Caco-2 (cell line): ENCODE measurements at regions not wholly inside any gene's neighbourhood (a gene's known extent, or its start where the extent isn't known, plus 50 kb on each side); places are given as distances from the start of the nearest gene placed in this dataset.
"Not testable (repeated sequence)": the region's sequence is repeated elsewhere in the genome, so short reads cannot be mapped to it uniquely, and the experiment has no call there.

Source experiments
- BruUV-seq: library from RNA; stranded (reverse); fragments of 400-500 nt; replicated peaks from 2 replicates; lab custom pipeline; 2021; lab: Mats Ljungman, UMichigan
- CTCF ChIA-PET: fragments of 300-600 bp; sonication (Branson Sonifier 250); formaldehyde crosslinking; loops from one replicate; lab custom pipeline; 2022; ENCODE audit warnings: antibody characterized with exemption; lab: Charles Lee
- POLR2A ChIA-PET: fragments of 300-600 bp; sonication (Branson Sonifier 250); formaldehyde crosslinking; loops from one replicate; lab custom pipeline; 2022; ENCODE audit warnings: antibody characterized with exemption; lab: Charles Lee
- DNase-seq, 2 experiments: peaks; one replicate each; pipeline versions ENCODE4 v3.0.0 to v3.0.0-alpha.2; 2020 to 2022
- H3K27me3 ChIP-seq: replicated peaks from 2 replicates; pipeline ENCODE4 v1.6.0; 2011; ENCODE audit warnings: low read length; ENCODE audit not compliant: control insufficient read depth, insufficient read depth
- H3K36me3 ChIP-seq: 2 replicates; pipeline ENCODE4 v1.5.1; 2011; ENCODE audit warnings: low read length; ENCODE audit not compliant: control insufficient read depth, insufficient read depth
- H3K4me1 ChIP-seq: fragments of 250-450 bp; sonication (Bioruptor Pico); 2 replicates; pipeline ENCODE4 v1.5.1; 2020; ENCODE audit warnings: mild to moderate bottlenecking
- H3K4me3 ChIP-seq: 2 replicates; pipeline ENCODE4 v1.5.1; 2011; ENCODE audit warnings: low read depth, mild to moderate bottlenecking, control low read depth, low read length
- H3K9me3 ChIP-seq: fragments of 250-450 bp; sonication (Bioruptor Pico); 2 replicates; pipeline ENCODE4 v1.5.1; 2020; ENCODE audit warnings: mild to moderate bottlenecking, moderate library complexity
- H3K27ac Mint-ChIP-seq: one replicate; pipeline ENCODE4 v1.8.0; 2022; ENCODE audit warnings: mixed read lengths; ENCODE audit not compliant: unreplicated experiment
- H3K27me3 Mint-ChIP-seq: one replicate; pipeline ENCODE4 v1.8.0; 2022; ENCODE audit warnings: mixed read lengths; ENCODE audit not compliant: insufficient read depth, unreplicated experiment
- H3K36me3 Mint-ChIP-seq: one replicate; pipeline ENCODE4 v1.8.0; 2022; ENCODE audit warnings: mild to moderate bottlenecking, mixed read lengths; ENCODE audit not compliant: insufficient read depth, unreplicated experiment
- H3K4me1 Mint-ChIP-seq: one replicate; pipeline ENCODE4 v1.8.0; 2022; ENCODE audit warnings: low read depth, mixed read lengths; ENCODE audit not compliant: unreplicated experiment
- H3K4me3 Mint-ChIP-seq: one replicate; pipeline ENCODE4 v1.8.0; 2022; ENCODE audit warnings: mild to moderate bottlenecking, moderate library complexity, mixed read lengths; ENCODE audit not compliant: unreplicated experiment
- H3K9me3 Mint-ChIP-seq: one replicate; pipeline ENCODE4 v1.8.0; 2022; ENCODE audit warnings: mixed read lengths; ENCODE audit not compliant: unreplicated experiment
- CTCF ChIP-seq, 2 experiments: fragments of 200-600 bp in 1 of 2; IDR thresholded peaks; 1 replicate in 1 of 2; 2 replicates in 1 of 2; pipeline versions ENCODE4 v1.5.1 to v1.8.0; 2011 to 2022; ENCODE audit warnings: antibody characterized with exemption in 1 of 2, control low read depth in 1 of 2, inconsistent platforms in 1 of 2, low read depth in 1 of 2, low read length in 1 of 2, mild to moderate bottlenecking in 1 of 2, moderate library complexity in 1 of 2; ENCODE audit not compliant: insufficient read depth in 1 of 2, severe bottlenecking in 1 of 2, unreplicated experiment in 1 of 2
- intact Hi-C: fragments of 100-400 bp; cut with micrococcal nuclease; formaldehyde crosslinking; loops from one replicate; pipeline ENCODE4 v1.10.0; 2022; ENCODE audit not compliant: unreplicated experiment

- Mint-ChIP-seq H3K4me3 (no peak overlapping the region), H3K4me1 (no peaks in the 10 kb centered on the region), H3K27ac (no peak overlapping the region), H3K9me3 (no peaks in the 10 kb centered on the region), H3K27me3 (no peaks in the 10 kb centered on the region), H3K36me3 (no peaks in the 10 kb centered on the region)
- Histone ChIP-seq H3K4me1 (no peaks in the 10 kb centered on the region; the same call in 1 of the 2 replicates), H3K27me3 (no peaks in the 10 kb centered on the region), H3K4me3 (no peak overlapping the region), H3K36me3 (no peaks in the 10 kb centered on the region), H3K9me3 (no peaks in the 10 kb centered on the region)
- CTCF ChIA-PET = no interaction called here
- intact Hi-C loops = no loop called here
- POLR2A ChIA-PET = no interaction called here
- TF ChIP-seq CTCF (IDR thresholded peaks at IDR 0.05; ENCODE audit: insufficient read depth in 1 of 2, low read depth in 1 of 2, low read length in 1 of 2, severe bottlenecking in 1 of 2, unreplicated experiment in 1 of 2) = no peak
- BruUV-seq = no TSS peak
- no peak for DNase-seq
Observed at GRCh38 chr6:10313799-10314162, 101.1 kb downstream of the TFAP2A start.

GRCh38 chr6:10312445-10312844 is 102.4 kb downstream of the TFAP2A start:
- Histone ChIP-seq H3K4me1 (no peaks in the 10 kb centered on the region; the same call in 1 of the 2 replicates), H3K9me3 (no peaks in the 10 kb centered on the region), H3K27me3 (no peaks in the 10 kb centered on the region), H3K4me3 (no peak overlapping the region), H3K36me3 (no peaks in the 10 kb centered on the region)
- Mint-ChIP-seq H3K36me3 (no peaks in the 10 kb centered on the region), H3K4me1 (no peaks in the 10 kb centered on the region), H3K9me3 (no peaks in the 10 kb centered on the region), H3K27me3 (no peaks in the 10 kb centered on the region), H3K4me3 (no peak overlapping the region), H3K27ac (no peak overlapping the region)
- intact Hi-C loops = no loop called here
- DNase-seq = no peak
- TF ChIP-seq CTCF (IDR thresholded peaks at IDR 0.05; ENCODE audit: insufficient read depth in 1 of 2, low read depth in 1 of 2, low read length in 1 of 2, severe bottlenecking in 1 of 2, unreplicated experiment in 1 of 2) = no peak
- BruUV-seq = no TSS peak
- ChIA-PET CTCF (no interaction called here), POLR2A (no interaction called here)

GRCh38 chr6:10311546-10312405 is 103.1 kb downstream of the TFAP2A start:
- CTCF ChIA-PET = not testable (repeated sequence)

More at GRCh38 chr6:10311546-10312405, 103.1 kb downstream of the TFAP2A start:
- POLR2A ChIA-PET, H3K4me1 ChIP-seq, BruUV-seq, H3K27me3 Mint-ChIP-seq, H3K27ac Mint-ChIP-seq, H3K9me3 Mint-ChIP-seq, H3K9me3 ChIP-seq, H3K36me3 Mint-ChIP-seq, H3K27me3 ChIP-seq, H3K36me3 ChIP-seq, H3K4me1 Mint-ChIP-seq, H3K4me3 Mint-ChIP-seq, H3K4me3 ChIP-seq, intact Hi-C loops, DNase-seq: not testable (repeated sequence)
